WERI-Rb-1 (cell line): ENCODE measurements at regions not wholly inside any gene's neighbourhood (a gene's known extent, or its start where the extent isn't known, plus 50 kb on each side); places are given as distances from the start of the nearest gene placed in this dataset.

Source experiments
- DNase-seq: peaks from one replicate; pipeline ENCODE4 v3.0.0-alpha.2; 2020
- H3K27ac ChIP-seq: fragments of 250-450 bp; sonication (Bioruptor Pico); 2 replicates; pipeline ENCODE4 v1.5.1; 2020; ENCODE audit warnings: mild to moderate bottlenecking, moderate library complexity
- H3K27me3 ChIP-seq: fragments of 250-450 bp; sonication (Bioruptor Pico); 2 replicates; pipeline ENCODE4 v1.5.1; 2021; ENCODE audit warnings: mild to moderate bottlenecking, low read depth, moderate library complexity; ENCODE audit not compliant: insufficient read depth, severe bottlenecking
- H3K36me3 ChIP-seq: fragments of 250-450 bp; sonication (Bioruptor Pico); 2 replicates; pipeline ENCODE4 v1.5.1; 2020; ENCODE audit warnings: mild to moderate bottlenecking, moderate library complexity
- H3K4me3 ChIP-seq: 2 replicates; pipeline ENCODE4 v1.5.1; 2011; ENCODE audit warnings: low read depth, mild to moderate bottlenecking, control low read depth, low read length
- H3K9me3 ChIP-seq: fragments of 250-450 bp; sonication (Bioruptor Pico); 2 replicates; pipeline ENCODE4 v1.5.1; 2021; ENCODE audit warnings: mild to moderate bottlenecking, moderate library complexity; ENCODE audit not compliant: severe bottlenecking
- CTCF ChIP-seq: IDR thresholded peaks from 2 replicates; pipeline ENCODE4 v1.5.1; 2011; ENCODE audit warnings: low read depth, mild to moderate bottlenecking, control low read depth, inconsistent platforms, low read length

GRCh38 chrX:149199734-149200133 lies 305.4 kb downstream of the IDS start:
- no peak overlapping the region for H3K27ac ChIP-seq
- no peak for TF ChIP-seq CTCF
- no peaks in the 10 kb centered on the region for H3K9me3 ChIP-seq
- H3K4me3 ChIP-seq = no peak overlapping the region
- no peaks in the 10 kb centered on the region for H3K36me3 ChIP-seq
- H3K27me3 ChIP-seq = no peaks in the 10 kb centered on the region
- DNase-seq = no peak

GRCh38 chrX:149198980-149199732 lies 305.9 kb downstream of the IDS start:
- H3K27me3 ChIP-seq = no peaks in the 10 kb centered on the region
- TF ChIP-seq CTCF = no peak
- H3K9me3 ChIP-seq = no peaks in the 10 kb centered on the region
- H3K27ac ChIP-seq = no peak overlapping the region
- H3K4me3 ChIP-seq = no peak overlapping the region
- H3K36me3 ChIP-seq = no peaks in the 10 kb centered on the region
- DNase-seq = no peak

GRCh38 chrX:149185087-149185486 lies 320.0 kb downstream of the IDS start:
- H3K4me3 ChIP-seq = no peak overlapping the region
- no peaks in the 10 kb centered on the region for H3K27me3 ChIP-seq
- no peak for DNase-seq
- no peak for TF ChIP-seq CTCF
- H3K9me3 ChIP-seq = no peaks in the 10 kb centered on the region
- no peak overlapping the region for H3K27ac ChIP-seq
- H3K36me3 ChIP-seq = no peaks in the 10 kb centered on the region

- Histone ChIP-seq H3K4me3 (no peak overlapping the region), H3K27me3 (no peaks in the 10 kb centered on the region), H3K36me3 (no peaks in the 10 kb centered on the region), H3K27ac (no peak overlapping the region), H3K9me3 (no peaks in the 10 kb centered on the region)
- peak; percentile 80 for DNase-seq
- TF ChIP-seq CTCF = no peak
Measured at GRCh38 chrX:149161435-149162088, 343.5 kb downstream of the IDS start.

- H3K9me3 ChIP-seq = no peaks in the 10 kb centered on the region
Measured at GRCh38 chrX:149157976-149158375, 347.1 kb downstream of the IDS start.

More at GRCh38 chrX:149157976-149158375, 347.1 kb downstream of the IDS start:
- TF ChIP-seq CTCF = no peak
- Histone ChIP-seq H3K4me3 (no peak overlapping the region), H3K27ac (no peak overlapping the region), H3K27me3 (no peaks in the 10 kb centered on the region), H3K36me3 (no peaks in the 10 kb centered on the region)
- no peak for DNase-seq
